Putamen (tissue), 1 donor: ENCODE measurements at regions not wholly inside any gene's neighbourhood (a gene's known extent, or its start where the extent isn't known, plus 50 kb on each side); places are given as distances from the start of the nearest gene placed in this dataset.

ENCODE experiments used
- DNase-seq: peaks from one replicate; pipeline ENCODE4 v3.0.0-alpha.2; 2016; ENCODE audit warnings: low spot score

- no peak for DNase-seq
These were observed 51.8 kb upstream of the BMPER start for GRCh38 chr7:33853361-33854062.

GRCh38 chr7:33854178-33854577 lies 51.2 kb upstream of the BMPER start:
- no peak for DNase-seq

GRCh38 chr7:33854801-33855350 lies 50.5 kb upstream of the BMPER start:
- no peak for DNase-seq
